Astrocyte of the cerebellum (primary cell): ENCODE measurements at regions not wholly inside any gene's neighbourhood (a gene's known extent, or its start where the extent isn't known, plus 50 kb on each side); places are given as distances from the start of the nearest gene placed in this dataset.
"Not testable (repeated sequence)": the region's sequence is repeated elsewhere in the genome, so short reads cannot be mapped to it uniquely, and the experiment has no call there.

Experiments used
- DNase-seq: peaks from one replicate; pipeline ENCODE4 v3.0.0-alpha.2; 2011; ENCODE audit warnings: low read depth
- H3K4me3 ChIP-seq: 2 replicates; pipeline ENCODE4 v1.5.1; 2011; ENCODE audit warnings: mild to moderate bottlenecking, low read depth, low read length, moderate library complexity
- in situ Hi-C: cut with HindIII; loops from 2 replicates; pipeline ENCODE4 v1.10.0; 2017; ENCODE audit warnings: low sequenced_read_pairs
- TF ChIP-seq, protein P1 (sequence below): IDR thresholded peaks from 2 replicates; pipeline ENCODE4 v1.5.1; 2012; ENCODE audit warnings: low read length, low read depth, moderate library complexity, mild to moderate bottlenecking; ENCODE audit errors: missing control alignments

DNA sequence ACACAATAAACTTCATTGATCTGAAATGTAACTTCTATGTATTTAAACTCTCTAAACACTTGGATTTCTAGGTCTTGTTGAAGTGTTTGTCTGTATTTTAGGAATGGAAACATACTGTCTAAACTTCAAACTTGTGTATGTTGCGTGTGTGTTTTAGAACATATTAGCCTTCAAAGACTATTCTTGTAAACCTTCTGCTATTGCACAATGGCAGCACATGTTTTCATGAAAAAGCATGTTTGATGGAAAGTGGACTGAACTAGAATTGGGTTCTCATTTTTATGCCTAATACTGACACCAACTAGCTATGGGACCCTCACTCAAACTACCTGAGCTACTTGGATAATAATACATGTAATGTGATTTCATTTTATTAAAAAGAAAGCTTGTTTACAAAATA, 592.6 kb downstream of the IPMK start:
- TF ChIP-seq, protein P1, sequence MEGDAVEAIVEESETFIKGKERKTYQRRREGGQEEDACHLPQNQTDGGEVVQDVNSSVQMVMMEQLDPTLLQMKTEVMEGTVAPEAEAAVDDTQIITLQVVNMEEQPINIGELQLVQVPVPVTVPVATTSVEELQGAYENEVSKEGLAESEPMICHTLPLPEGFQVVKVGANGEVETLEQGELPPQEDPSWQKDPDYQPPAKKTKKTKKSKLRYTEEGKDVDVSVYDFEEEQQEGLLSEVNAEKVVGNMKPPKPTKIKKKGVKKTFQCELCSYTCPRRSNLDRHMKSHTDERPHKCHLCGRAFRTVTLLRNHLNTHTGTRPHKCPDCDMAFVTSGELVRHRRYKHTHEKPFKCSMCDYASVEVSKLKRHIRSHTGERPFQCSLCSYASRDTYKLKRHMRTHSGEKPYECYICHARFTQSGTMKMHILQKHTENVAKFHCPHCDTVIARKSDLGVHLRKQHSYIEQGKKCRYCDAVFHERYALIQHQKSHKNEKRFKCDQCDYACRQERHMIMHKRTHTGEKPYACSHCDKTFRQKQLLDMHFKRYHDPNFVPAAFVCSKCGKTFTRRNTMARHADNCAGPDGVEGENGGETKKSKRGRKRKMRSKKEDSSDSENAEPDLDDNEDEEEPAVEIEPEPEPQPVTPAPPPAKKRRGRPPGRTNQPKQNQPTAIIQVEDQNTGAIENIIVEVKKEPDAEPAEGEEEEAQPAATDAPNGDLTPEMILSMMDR = no peak
- in situ Hi-C loops = loop anchor here (5.0 kb wide), 1 partner anchor 42 kb away; no protein-coding TSS in a partner anchor
- H3K4me3 ChIP-seq = no peak overlapping the region
- no peak for DNase-seq

DNA sequence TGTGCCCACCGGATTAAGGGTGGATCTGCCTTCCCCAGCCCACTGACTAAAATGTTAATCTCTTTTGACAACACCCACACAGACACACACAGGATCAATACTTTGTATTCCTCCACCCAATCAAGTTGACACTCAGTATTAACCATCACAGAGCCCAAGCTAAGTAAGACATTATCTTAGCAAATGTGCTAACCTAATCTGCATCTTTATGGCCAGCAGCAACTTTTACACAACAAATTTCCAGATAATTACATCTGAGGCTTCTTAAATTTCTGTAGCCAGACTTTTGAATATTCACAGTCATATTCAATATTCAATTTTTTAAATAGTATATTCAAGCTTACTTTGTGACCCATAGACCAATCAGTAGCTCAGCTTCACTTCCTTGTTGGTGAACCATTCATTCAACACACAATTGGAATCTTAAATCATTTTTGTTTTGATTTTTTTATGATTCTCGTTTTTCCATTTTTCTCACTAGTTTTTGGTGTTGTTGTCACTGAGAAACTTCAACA, 594.2 kb downstream of the IPMK start:
- TF ChIP-seq, protein P1 = no peak
- H3K4me3 ChIP-seq = no peak overlapping the region
- in situ Hi-C loops = no loop called here
- no peak for DNase-seq

DNA sequence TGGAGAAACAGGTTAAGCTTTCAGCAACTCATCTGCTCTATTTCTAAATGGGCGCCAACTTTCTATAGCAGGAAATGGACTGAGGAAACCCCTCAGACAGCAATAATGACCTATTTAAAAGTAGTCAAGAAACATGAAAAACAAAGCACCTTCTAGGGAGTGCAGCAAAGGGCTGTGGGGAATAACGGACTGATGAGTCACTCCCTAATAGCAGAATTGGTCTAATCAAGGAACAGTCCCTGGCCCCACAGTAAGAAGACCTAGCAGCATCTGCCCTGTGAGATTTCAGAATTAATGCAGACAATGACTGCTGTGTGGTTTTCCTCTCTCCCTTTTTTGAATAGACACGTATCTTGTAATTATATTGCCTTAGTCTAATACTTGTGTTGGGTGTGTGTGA, 602.9 kb downstream of the IPMK start:
- in situ Hi-C loops = no loop called here
- DNase-seq = no peak
- no peak overlapping the region for H3K4me3 ChIP-seq
- TF ChIP-seq, protein P1 = no peak

DNA sequence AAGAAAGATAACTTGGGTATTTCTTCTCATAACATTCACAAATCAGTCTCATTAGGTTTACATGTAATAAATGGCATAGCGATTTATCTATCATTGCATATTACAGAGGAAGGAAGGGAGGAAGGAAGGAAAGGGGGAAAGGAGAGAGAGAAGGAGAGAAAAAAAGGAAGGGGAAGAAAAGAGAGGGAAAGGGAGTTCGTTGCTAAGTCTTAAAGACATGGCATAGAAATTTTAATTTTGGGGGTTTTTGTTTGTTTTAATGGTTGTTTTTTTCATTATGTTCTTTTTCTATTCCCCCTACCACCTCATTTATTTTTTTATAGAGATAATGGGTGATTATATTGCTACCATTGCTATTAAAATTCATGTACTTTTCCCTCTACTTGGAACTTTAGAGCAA, 604.3 kb downstream of the IPMK start:
- no peak for DNase-seq
- H3K4me3 ChIP-seq = no peak overlapping the region
- in situ Hi-C loops = no loop called here
- TF ChIP-seq, protein P1 = no peak

DNA sequence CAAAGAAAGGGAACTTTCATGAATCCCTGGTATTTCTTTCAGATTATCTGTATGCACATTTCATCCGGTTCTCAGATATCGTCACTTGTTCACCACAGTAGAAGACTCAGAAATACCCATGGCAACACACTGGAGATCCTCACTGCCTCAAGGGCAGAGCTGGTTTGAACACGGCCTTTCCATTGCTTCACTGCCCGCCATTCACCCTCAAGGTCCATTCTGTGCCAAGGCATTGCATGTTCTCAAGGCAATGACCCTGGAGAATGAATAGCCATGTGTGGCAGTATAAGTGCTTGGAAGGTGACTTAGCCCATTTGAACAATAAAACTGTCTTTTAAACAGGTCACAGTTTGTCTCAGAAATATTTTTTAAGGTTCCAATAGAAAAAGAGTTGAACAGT, 606.5 kb downstream of the IPMK start:
- no peak overlapping the region for H3K4me3 ChIP-seq
- in situ Hi-C loops = no loop called here
- TF ChIP-seq, protein P1 = no peak
- no peak for DNase-seq

DNA sequence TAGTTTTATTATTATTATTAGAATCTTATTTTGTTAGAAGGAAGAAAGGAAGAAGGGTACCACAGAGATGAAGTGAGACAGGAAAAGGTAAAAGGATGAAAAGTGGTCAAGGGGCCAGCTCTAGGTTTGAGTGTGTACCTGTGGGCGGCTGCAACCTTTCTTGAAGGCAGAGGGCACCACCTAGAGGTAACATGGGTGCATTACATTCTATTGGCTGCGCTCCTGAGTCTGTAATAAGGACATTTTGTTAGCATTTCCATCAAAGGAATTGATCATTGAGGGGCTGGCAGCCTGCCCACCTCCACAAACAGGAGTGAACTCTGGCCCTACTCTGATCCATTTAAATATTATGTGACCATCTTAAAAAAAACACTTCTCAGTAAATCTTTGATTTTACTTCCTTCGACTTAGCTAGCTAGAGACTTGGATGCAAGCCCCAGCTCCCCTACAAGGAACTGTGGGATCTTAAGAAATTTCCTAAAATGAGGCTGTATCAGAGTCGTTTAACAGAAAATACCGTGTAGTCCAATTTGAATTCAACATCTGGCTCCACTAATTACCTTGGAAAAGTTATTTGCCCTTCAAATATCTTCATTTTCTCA, 610.4 kb downstream of the IPMK start:
- H3K4me3 ChIP-seq = no peak overlapping the region
- TF ChIP-seq, protein P1 = peak; percentile 88
- in situ Hi-C loops = no loop called here
- DNase-seq = peak; percentile 48

DNA sequence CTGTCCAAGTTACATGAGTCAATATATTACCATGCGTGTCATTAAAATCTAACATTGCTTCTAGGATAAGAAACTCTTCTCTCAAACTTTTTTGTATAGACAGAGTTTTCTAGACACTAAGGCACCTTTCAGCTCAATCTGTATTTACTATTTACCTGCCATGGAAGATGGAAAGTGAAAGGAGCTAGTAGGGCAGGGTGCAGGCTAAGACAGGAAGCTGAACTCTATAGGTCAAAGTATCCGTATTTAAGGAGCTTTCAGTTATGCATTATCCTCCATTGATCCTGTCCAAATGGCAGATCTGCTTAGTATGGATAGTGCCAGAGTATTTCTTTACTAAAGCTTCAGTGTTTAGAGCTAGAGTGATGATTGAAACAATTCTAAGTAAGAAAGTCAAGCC, 612.8 kb downstream of the IPMK start:
- TF ChIP-seq, protein P1 = no peak
- DNase-seq = no peak
- in situ Hi-C loops = no loop called here
- no peak overlapping the region for H3K4me3 ChIP-seq

DNA sequence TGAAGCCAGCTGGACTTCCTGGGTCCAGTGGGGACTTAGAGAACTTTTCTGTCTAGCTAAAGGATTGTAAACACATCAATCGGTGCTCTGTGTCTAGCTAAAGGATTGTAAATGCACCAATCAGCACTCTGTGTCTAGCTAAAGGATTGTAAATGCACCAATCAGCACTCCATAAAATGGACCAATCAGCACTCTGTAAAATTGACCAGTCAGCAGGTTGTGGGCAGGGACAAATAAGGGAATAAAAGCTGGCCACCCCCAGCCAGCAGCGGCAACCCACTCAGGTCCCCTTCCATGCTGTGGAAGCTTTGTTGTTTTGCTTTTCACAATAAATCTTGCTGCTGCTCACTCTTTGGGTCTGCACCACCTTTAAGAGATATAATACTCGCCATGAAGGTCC, 622.6 kb downstream of the IPMK start:
- H3K4me3 ChIP-seq, in situ Hi-C loops, DNase-seq: not testable (repeated sequence)
